Sigmoid colon (tissue), 4 donors: ENCODE measurements at regions not wholly inside any gene's neighbourhood (a gene's known extent, or its start where the extent isn't known, plus 50 kb on each side); places are given as distances from the start of the nearest gene placed in this dataset.

ENCODE experiments used
- POLR2A ChIP-seq, 2 donors: fragments of 450-650 bp; IDR thresholded peaks; one replicate each; pipeline ENCODE4 v1.6.1; 2016; ENCODE audit warnings: antibody characterized with exemption in 2 of 2, mild to moderate bottlenecking in 2 of 2, moderate library complexity in 2 of 2
- POLR2AphosphoS5 ChIP-seq, 4 donors: sonication (generic); formaldehyde crosslinking; IDR thresholded peaks; one replicate each; pipeline ENCODE4 v1.6.1; 2017; ENCODE audit warnings: antibody characterized with exemption in 4 of 4
- TF ChIP-seq, protein P1 (sequence below), 4 experiments: fragments of 450-650 bp in 3 of 4; fragments of 200-600 bp in 1 of 4; IDR thresholded peaks; one replicate each; pipeline ENCODE4 v1.5.1; 2016 to 2019; ENCODE audit warnings: antibody characterized with exemption in 4 of 4, mild to moderate bottlenecking in 3 of 4, moderate library complexity in 2 of 4

DNA sequence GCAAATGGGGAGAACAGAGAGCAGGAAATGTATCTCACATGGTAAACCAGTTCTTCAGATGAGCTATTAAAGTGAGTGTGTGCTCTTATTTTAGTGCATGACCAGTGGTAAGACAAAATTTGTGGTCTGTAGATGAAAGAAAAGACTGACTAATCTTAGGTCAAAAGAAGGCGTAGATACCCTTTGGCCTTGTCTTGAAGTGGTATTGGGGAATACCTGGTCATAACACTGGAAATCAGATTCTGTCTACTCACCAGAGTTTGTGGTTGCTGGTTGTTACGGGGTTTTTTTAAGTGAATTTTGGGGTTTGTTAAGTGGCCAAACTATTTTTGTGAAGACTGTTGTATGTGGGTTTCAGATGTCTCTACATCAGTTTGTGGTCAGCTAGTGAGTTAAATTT, 173.5 kb downstream of the KDM5D start:
- no peak for TF ChIP-seq POLR2A (IDR thresholded peaks at IDR 0.05)
- TF ChIP-seq, protein P1, sequence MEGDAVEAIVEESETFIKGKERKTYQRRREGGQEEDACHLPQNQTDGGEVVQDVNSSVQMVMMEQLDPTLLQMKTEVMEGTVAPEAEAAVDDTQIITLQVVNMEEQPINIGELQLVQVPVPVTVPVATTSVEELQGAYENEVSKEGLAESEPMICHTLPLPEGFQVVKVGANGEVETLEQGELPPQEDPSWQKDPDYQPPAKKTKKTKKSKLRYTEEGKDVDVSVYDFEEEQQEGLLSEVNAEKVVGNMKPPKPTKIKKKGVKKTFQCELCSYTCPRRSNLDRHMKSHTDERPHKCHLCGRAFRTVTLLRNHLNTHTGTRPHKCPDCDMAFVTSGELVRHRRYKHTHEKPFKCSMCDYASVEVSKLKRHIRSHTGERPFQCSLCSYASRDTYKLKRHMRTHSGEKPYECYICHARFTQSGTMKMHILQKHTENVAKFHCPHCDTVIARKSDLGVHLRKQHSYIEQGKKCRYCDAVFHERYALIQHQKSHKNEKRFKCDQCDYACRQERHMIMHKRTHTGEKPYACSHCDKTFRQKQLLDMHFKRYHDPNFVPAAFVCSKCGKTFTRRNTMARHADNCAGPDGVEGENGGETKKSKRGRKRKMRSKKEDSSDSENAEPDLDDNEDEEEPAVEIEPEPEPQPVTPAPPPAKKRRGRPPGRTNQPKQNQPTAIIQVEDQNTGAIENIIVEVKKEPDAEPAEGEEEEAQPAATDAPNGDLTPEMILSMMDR (IDR thresholded peaks at IDR 0.05), result no peak
- no peak for TF ChIP-seq POLR2AphosphoS5 (IDR thresholded peaks at IDR 0.05)
